Esophagus muscularis mucosa (tissue), 4 donors: ENCODE measurements at regions not wholly inside any gene's neighbourhood (a gene's known extent, or its start where the extent isn't known, plus 50 kb on each side); places are given as distances from the start of the nearest gene placed in this dataset.

Experiments
- DNase-seq: peaks from one replicate; pipeline ENCODE4 v3.0.0-alpha.2; 2017; ENCODE audit errors: extremely low spot score
- H3K27ac ChIP-seq, 4 donors: fragments of 200-600 bp; sonication (generic); replicated peaks in 1 of 4; 1 replicate in 3 of 4; 2 replicates in 1 of 4; pipeline ENCODE4 v1.5.1; 2016 to 2019; ENCODE audit warnings: mild to moderate bottlenecking in 1 of 4
- H3K27me3 ChIP-seq, 4 donors: fragments of 200-600 bp; sonication (generic); one replicate each; pipeline versions ENCODE4 v1.5.1 to v1.6.0; 2016 to 2019
- H3K36me3 ChIP-seq, 4 donors: fragments of 200-600 bp; sonication (generic); one replicate each; pipeline ENCODE4 v1.5.1; 2016 to 2019
- H3K4me1 ChIP-seq, 4 donors: fragments of 200-600 bp; sonication (generic); one replicate each; pipeline ENCODE4 v1.5.1; 2016 to 2019
- H3K4me3 ChIP-seq, 4 donors: fragments of 200-600 bp; sonication (generic); 1 replicate in 2 of 4; 2 replicates in 2 of 4; pipeline ENCODE4 v1.5.1; 2016 to 2019; ENCODE audit warnings: mild to moderate bottlenecking in 4 of 4, moderate library complexity in 1 of 4
- H3K9me3 ChIP-seq, 4 donors: fragments of 200-600 bp; sonication (generic); 1 replicate in 3 of 4; 2 replicates in 1 of 4; pipeline ENCODE4 v1.5.1; 2016 to 2019
- CTCF ChIP-seq, 3 experiments: fragments of 200-600 bp in 2 of 3; fragments of 450-650 bp in 1 of 3; sonication (generic) in 2 of 3; IDR thresholded peaks; one replicate each; pipeline ENCODE4 v1.5.1; 2017 to 2019; ENCODE audit warnings: antibody characterized with exemption in 3 of 3, mild to moderate bottlenecking in 2 of 3, moderate library complexity in 1 of 3
- EP300 ChIP-seq: sonication (generic); formaldehyde crosslinking; IDR thresholded peaks from one replicate; pipeline ENCODE4 v1.6.1; 2017; ENCODE audit warnings: antibody characterized with exemption
- POLR2A ChIP-seq: fragments of 450-650 bp; IDR thresholded peaks from one replicate; pipeline ENCODE4 v1.6.1; 2017; ENCODE audit warnings: antibody characterized with exemption, moderate library complexity, mild to moderate bottlenecking, low read depth
- POLR2AphosphoS5 ChIP-seq, 2 donors: sonication (generic); formaldehyde crosslinking; IDR thresholded peaks; one replicate each; pipeline ENCODE4 v1.6.1; 2017; ENCODE audit warnings: antibody characterized with exemption in 2 of 2
- WGBS: methylation state at CpG from one replicate; pipeline ENCODE4 v1.1.5; 2018; 5-methylcytosine and 5-hydroxymethylcytosine counted together
- intact Hi-C: fragments of 100-400 bp; cut with DNase I; formaldehyde crosslinking; loops from one replicate; pipeline ENCODE4 v1.15.1; 2023

GRCh38 chr3:127141921-127142730 is 50.8 kb upstream of the PRR23E start:
- Histone ChIP-seq H3K9me3 (no peaks in the 10 kb centered on the region), H3K27me3 (no peaks in the 10 kb centered on the region), H3K36me3 (no peaks in the 10 kb centered on the region), H3K4me1 (peaks cover 9 to 13% (median 10%) of the 10 kb centered on the region in 4 donors), H3K4me3 (no peak overlapping the region), H3K27ac (no peak overlapping the region)
- 68% methylated on average over 19 of the region's 19 CpGs for WGBS
- no peak for TF ChIP-seq POLR2AphosphoS5 (IDR thresholded peaks at IDR 0.05)
- TF ChIP-seq POLR2A: no peak
- no peak for TF ChIP-seq CTCF (IDR thresholded peaks at IDR 0.05)
- TF ChIP-seq EP300: no peak
- DNase-seq: no peak
- intact Hi-C loops: no loop called here
